Keratinocyte (primary cell): ENCODE measurements at regions not wholly inside any gene's neighbourhood (a gene's known extent, or its start where the extent isn't known, plus 50 kb on each side); places are given as distances from the start of the nearest gene placed in this dataset.

Experiments used
- DNase-seq: peaks from one replicate; pipeline ENCODE4 v3.0.0-alpha.2; 2011; ENCODE audit warnings: low read depth, missing footprints, low spot score
- FAIRE-seq: peaks from 2 replicates; lab custom pipeline; 2011; peaks lifted over from hg19 to GRCh38; lab: Jason Lieb, UNC
- H2AFZ ChIP-seq: 2 replicates; pipeline ENCODE4 v1.6.0; 2012; ENCODE audit warnings: low read length, control low read depth, inconsistent platforms; ENCODE audit not compliant: control insufficient read depth
- H3K27ac ChIP-seq: 2 replicates; pipeline ENCODE4 v1.5.1; 2011; ENCODE audit warnings: low read length; ENCODE audit not compliant: control insufficient read depth, insufficient read depth
- H3K27me3 ChIP-seq: 3 replicates; pipeline ENCODE4 v1.6.0; 2011; ENCODE audit warnings: low read length; ENCODE audit not compliant: control insufficient read depth, insufficient read depth; ENCODE audit errors: extremely low read depth
- H3K36me3 ChIP-seq, 2 experiments: 2 replicates in 1 of 2; 3 replicates in 1 of 2; pipeline ENCODE4 v1.5.1; 2011; ENCODE audit warnings: low read length in 2 of 2, mild to moderate bottlenecking in 1 of 2; ENCODE audit not compliant: control insufficient read depth in 2 of 2, insufficient read depth in 2 of 2; ENCODE audit errors: extremely low read depth in 1 of 2
- H3K4me1 ChIP-seq: 3 replicates; pipeline ENCODE4 v1.5.1; 2011; ENCODE audit warnings: low read length; ENCODE audit not compliant: control insufficient read depth, insufficient read depth; ENCODE audit errors: extremely low read depth
- H3K4me2 ChIP-seq: 3 replicates; pipeline ENCODE4 v1.6.0; 2011; ENCODE audit warnings: low read depth, low read length; ENCODE audit not compliant: control insufficient read depth, insufficient read depth; ENCODE audit errors: extremely low read depth
- H3K4me3 ChIP-seq, 3 experiments: fragments of 200-600 bp in 1 of 3; sonication (generic) in 1 of 3; 2 replicates in 2 of 3; 3 replicates in 1 of 3; pipeline ENCODE4 v1.5.1; 2011 to 2016; ENCODE audit warnings: low read length in 3 of 3, mild to moderate bottlenecking in 3 of 3, control low read depth in 2 of 3, inconsistent platforms in 1 of 3, low read depth in 1 of 3, mixed read lengths in 1 of 3, mixed run types in 1 of 3, moderate library complexity in 1 of 3; ENCODE audit not compliant: control insufficient read depth in 2 of 3, insufficient read depth in 2 of 3; ENCODE audit errors: extremely low read depth in 1 of 3
- H3K79me2 ChIP-seq: 2 replicates; pipeline ENCODE4 v1.6.0; 2012; ENCODE audit warnings: low read length; ENCODE audit not compliant: control insufficient read depth, insufficient read depth
- H3K9ac ChIP-seq: 3 replicates; pipeline ENCODE4 v1.6.0; 2011; ENCODE audit warnings: low read length; ENCODE audit not compliant: control insufficient read depth, insufficient read depth; ENCODE audit errors: extremely low read depth
- H3K9me1 ChIP-seq: 3 replicates; pipeline ENCODE4 v1.6.0; 2011; ENCODE audit warnings: low read length; ENCODE audit not compliant: control insufficient read depth, insufficient read depth; ENCODE audit errors: extremely low read depth
- H3K9me3 ChIP-seq: 2 replicates; pipeline ENCODE4 v1.5.1; 2012; ENCODE audit warnings: low read depth, low read length; ENCODE audit not compliant: control insufficient read depth
- H4K20me1 ChIP-seq: 3 replicates; pipeline ENCODE4 v1.6.0; 2011; ENCODE audit warnings: low read length; ENCODE audit not compliant: control insufficient read depth, insufficient read depth; ENCODE audit errors: extremely low read depth
- CTCF ChIP-seq, 3 experiments: IDR thresholded peaks in 1 of 3; conservative IDR thresholded peaks in 1 of 3; optimal IDR thresholded peaks in 1 of 3; 2 replicates in 2 of 3; 3 replicates in 1 of 3; pipeline versions ENCODE3 to v1.5.1; 2011; ENCODE audit warnings: low read length in 3 of 3, mild to moderate bottlenecking in 3 of 3, moderate library complexity in 2 of 3, control low read depth in 1 of 3, inconsistent platforms in 1 of 3; ENCODE audit not compliant: insufficient read depth in 2 of 3; ENCODE audit errors: extremely low read depth in 1 of 3
- EZH2 ChIP-seq: IDR thresholded peaks from one replicate; pipeline ENCODE4 v1.6.1; 2012; ENCODE audit warnings: inconsistent platforms, mild to moderate bottlenecking, low read length, moderate library complexity
- dilution Hi-C: fragments of 300-500 bp; cut with MboI; formaldehyde crosslinking; loops from one replicate; pipeline ENCODE4 v1.7.0; 2020; ENCODE audit warnings: low sequenced_read_pairs; ENCODE audit not compliant: extremely low pct_ligation_motif_present

GRCh38 chr2:145905371-145905770 lies 1385.5 kb upstream of the ZEB2 start:
- H2AFZ ChIP-seq, result no peak overlapping the region
- no peaks in the 10 kb centered on the region for H3K27me3 ChIP-seq
- no peaks in the 10 kb centered on the region for H3K9me1 ChIP-seq
- DNase-seq (no peak), FAIRE-seq (no peak)
- H4K20me1 ChIP-seq, result no peaks in the 10 kb centered on the region
- H3K27ac ChIP-seq, result no peak overlapping the region
- H3K4me3 ChIP-seq, result no peak overlapping the region
- no peak for TF ChIP-seq EZH2
- TF ChIP-seq CTCF (optimal IDR thresholded peaks at IDR 0.05 in 1 of 3, IDR thresholded peaks at IDR 0.05 in 1 of 3, conservative IDR thresholded peaks at IDR 0.05 in 1 of 3; ENCODE audit: extremely low read depth in 1 of 3, insufficient read depth in 2 of 3, low read length in 3 of 3), result no peak
- no peaks in the 10 kb centered on the region for H3K36me3 ChIP-seq
- no peaks in the 10 kb centered on the region for H3K79me2 ChIP-seq
- no peak overlapping the region for H3K9ac ChIP-seq
- dilution Hi-C loops, result no loop called here
- peaks cover 3% of the 10 kb centered on the region for H3K4me1 ChIP-seq
- no peaks in the 10 kb centered on the region for H3K9me3 ChIP-seq
- no peak overlapping the region for H3K4me2 ChIP-seq

GRCh38 chr2:145897151-145897550 lies 1377.2 kb upstream of the ZEB2 start:
- Histone ChIP-seq H3K4me2 (no peak overlapping the region), H2AFZ (no peak overlapping the region), H3K4me1 (no peaks in the 10 kb centered on the region), H3K79me2 (no peaks in the 10 kb centered on the region), H3K9me1 (no peaks in the 10 kb centered on the region), H3K9ac (no peak overlapping the region), H3K27me3 (no peaks in the 10 kb centered on the region), H3K9me3 (no peaks in the 10 kb centered on the region), H3K27ac (no peak overlapping the region), H3K4me3 (no peak overlapping the region), H4K20me1 (no peaks in the 10 kb centered on the region), H3K36me3 (no peaks in the 10 kb centered on the region)
- no peak for DNase-seq
- no peak for FAIRE-seq
- TF ChIP-seq EZH2 (no peak), CTCF (optimal IDR thresholded peaks at IDR 0.05 in 1 of 3, IDR thresholded peaks at IDR 0.05 in 1 of 3, conservative IDR thresholded peaks at IDR 0.05 in 1 of 3; ENCODE audit: extremely low read depth in 1 of 3, insufficient read depth in 2 of 3, low read length in 3 of 3) (no peak)
- dilution Hi-C loops, result no loop called here
